Ovary (tissue), 7 donors: ENCODE measurements at regions not wholly inside any gene's neighbourhood (a gene's known extent, or its start where the extent isn't known, plus 50 kb on each side); places are given as distances from the start of the nearest gene placed in this dataset.

ENCODE experiments used
- DNase-seq, 5 donors: peaks; one replicate each; pipeline ENCODE4 v3.0.0-alpha.2; 2019 to 2020
- H3K27ac ChIP-seq, 2 donors: fragments of 200-600 bp; one replicate each; pipeline versions ENCODE4 v1.5.1 to v1.8.0; 2019 to 2022
- H3K27me3 ChIP-seq: fragments of 200-600 bp; one replicate; pipeline ENCODE4 v1.8.0; 2022
- H3K36me3 ChIP-seq: fragments of 200-600 bp; sonication (generic); one replicate; pipeline ENCODE4 v1.5.1; 2019
- H3K4me1 ChIP-seq: one replicate; pipeline ENCODE4 v1.8.1; 2013; ENCODE audit warnings: mild to moderate bottlenecking, moderate library complexity; ENCODE audit not compliant: insufficient read depth
- H3K4me3 ChIP-seq: fragments of 200-600 bp; sonication (generic); one replicate; pipeline ENCODE4 v1.5.1; 2017
- H3K9me3 ChIP-seq, 2 donors: fragments of 200-600 bp in 1 of 2; sonication (generic) in 1 of 2; one replicate each; pipeline versions ENCODE4 v1.5.1 to v1.8.1; 2013 to 2019; ENCODE audit warnings: mild to moderate bottlenecking in 1 of 2, moderate library complexity in 1 of 2
- EP300 ChIP-seq: sonication (generic); formaldehyde crosslinking; IDR thresholded peaks from one replicate; pipeline ENCODE4 v1.6.1; 2017; ENCODE audit warnings: antibody characterized with exemption
- POLR2A ChIP-seq: fragments of 450-650 bp; IDR thresholded peaks from one replicate; pipeline ENCODE4 v1.6.1; 2017; ENCODE audit warnings: antibody characterized with exemption, mild to moderate bottlenecking, moderate library complexity
- WGBS, 3 donors: extraction: QIAGEN DNeasy Blood & Tissue Kit in 1 of 3; methylation state at CpG; one replicate each; pipeline versions ENCODE4 v1.1.5 to v1.1.7; 2013 to 2017; 5-methylcytosine and 5-hydroxymethylcytosine counted together
- intact Hi-C, 4 donors: fragments of 100-400 bp; cut with DNase I; formaldehyde crosslinking; loops; one replicate each; pipeline versions ENCODE4 v1.11.0 to v1.15.1; 2022 to 2023
- TF ChIP-seq, protein P1 (sequence below), 3 donors: fragments of 450-650 bp in 2 of 3; fragments of 200-600 bp in 1 of 3; IDR thresholded peaks; one replicate each; pipeline versions ENCODE4 v1.5.1 to v1.8.0; 2016 to 2022; ENCODE audit warnings: antibody characterized with exemption in 3 of 3, mild to moderate bottlenecking in 1 of 3
- donor health status: DM: no; HTN: no; CAD: no; lungs with moderate emphysema.
- donor health status: DM: no; HTN: no; CAD: no.
- donor health status: Bipolar disorder and iron deficiency.
- donor health status: DM: no; HTN: no; CAD: no.
- donor health status: DM: yes; HTN: yes; CAD: no.

DNA sequence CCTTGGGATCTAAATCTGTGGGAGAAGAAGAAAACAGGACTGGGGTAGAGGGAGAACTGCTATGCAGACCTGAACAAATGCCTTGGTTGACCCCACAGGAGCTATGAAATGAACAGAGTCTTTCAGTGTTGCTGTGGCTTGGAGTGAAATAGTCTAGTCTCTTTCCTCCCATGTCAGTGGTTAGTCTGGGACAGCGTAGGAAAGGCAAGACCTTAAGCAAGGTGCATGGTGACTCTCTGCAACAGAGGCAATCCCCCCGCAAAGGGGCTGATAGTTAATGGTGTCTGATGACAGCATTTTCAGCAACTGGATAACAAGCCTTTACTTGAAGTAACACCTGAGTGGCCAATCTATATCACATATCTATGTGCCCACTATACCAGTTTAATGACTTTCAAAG lies 62.3 kb downstream of the ARL4A start:
- Histone ChIP-seq H3K27ac (no peak overlapping the region), H3K36me3 (no peaks in the 10 kb centered on the region), H3K9me3 (no peaks in the 10 kb centered on the region), H3K27me3 (no peaks in the 10 kb centered on the region), H3K4me1 (no peaks in the 10 kb centered on the region), H3K4me3 (no peak overlapping the region)
- intact Hi-C loops = no loop called here
- TF ChIP-seq EP300 (no peak), POLR2A (no peak)
- TF ChIP-seq, protein P1, sequence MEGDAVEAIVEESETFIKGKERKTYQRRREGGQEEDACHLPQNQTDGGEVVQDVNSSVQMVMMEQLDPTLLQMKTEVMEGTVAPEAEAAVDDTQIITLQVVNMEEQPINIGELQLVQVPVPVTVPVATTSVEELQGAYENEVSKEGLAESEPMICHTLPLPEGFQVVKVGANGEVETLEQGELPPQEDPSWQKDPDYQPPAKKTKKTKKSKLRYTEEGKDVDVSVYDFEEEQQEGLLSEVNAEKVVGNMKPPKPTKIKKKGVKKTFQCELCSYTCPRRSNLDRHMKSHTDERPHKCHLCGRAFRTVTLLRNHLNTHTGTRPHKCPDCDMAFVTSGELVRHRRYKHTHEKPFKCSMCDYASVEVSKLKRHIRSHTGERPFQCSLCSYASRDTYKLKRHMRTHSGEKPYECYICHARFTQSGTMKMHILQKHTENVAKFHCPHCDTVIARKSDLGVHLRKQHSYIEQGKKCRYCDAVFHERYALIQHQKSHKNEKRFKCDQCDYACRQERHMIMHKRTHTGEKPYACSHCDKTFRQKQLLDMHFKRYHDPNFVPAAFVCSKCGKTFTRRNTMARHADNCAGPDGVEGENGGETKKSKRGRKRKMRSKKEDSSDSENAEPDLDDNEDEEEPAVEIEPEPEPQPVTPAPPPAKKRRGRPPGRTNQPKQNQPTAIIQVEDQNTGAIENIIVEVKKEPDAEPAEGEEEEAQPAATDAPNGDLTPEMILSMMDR (IDR thresholded peaks at IDR 0.05) = no peak
- DNase-seq = no peak
- WGBS, 3 donors = 98 to 99% (median 98%) methylated on average over 2 of the region's 2 CpGs

DNA sequence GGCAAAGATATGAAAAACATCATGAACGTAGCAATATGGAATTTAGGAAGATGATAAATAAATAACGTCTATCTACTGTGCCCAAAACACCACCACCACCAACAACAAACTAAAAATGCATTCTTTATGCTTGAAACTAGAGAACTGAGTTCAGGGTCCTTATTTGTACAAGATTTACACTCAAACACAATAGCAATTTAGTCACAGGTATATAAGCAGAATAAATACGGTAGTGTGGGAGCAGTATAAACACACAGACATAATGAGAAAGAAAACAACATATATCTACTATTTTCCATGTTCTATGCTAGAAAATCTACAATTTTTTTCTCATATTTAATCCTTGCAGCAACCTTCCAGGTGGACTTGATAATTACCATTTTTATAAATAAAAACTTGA lies 64.3 kb downstream of the ARL4A start:
- H3K4me3 ChIP-seq = no peak overlapping the region
- no peaks in the 10 kb centered on the region for H3K27me3 ChIP-seq
- DNase-seq = no peak
- H3K27ac ChIP-seq = no peak overlapping the region
- TF ChIP-seq EP300 (no peak), POLR2A (no peak)
- TF ChIP-seq, protein P1 (IDR thresholded peaks at IDR 0.05) = no peak
- no peaks in the 10 kb centered on the region for H3K9me3 ChIP-seq
- WGBS, 3 donors = 51 to 69% (median 55%) methylated on average over 3 of the region's 3 CpGs
- intact Hi-C loops = no loop called here
- no peaks in the 10 kb centered on the region for H3K4me1 ChIP-seq
- no peaks in the 10 kb centered on the region for H3K36me3 ChIP-seq

DNA sequence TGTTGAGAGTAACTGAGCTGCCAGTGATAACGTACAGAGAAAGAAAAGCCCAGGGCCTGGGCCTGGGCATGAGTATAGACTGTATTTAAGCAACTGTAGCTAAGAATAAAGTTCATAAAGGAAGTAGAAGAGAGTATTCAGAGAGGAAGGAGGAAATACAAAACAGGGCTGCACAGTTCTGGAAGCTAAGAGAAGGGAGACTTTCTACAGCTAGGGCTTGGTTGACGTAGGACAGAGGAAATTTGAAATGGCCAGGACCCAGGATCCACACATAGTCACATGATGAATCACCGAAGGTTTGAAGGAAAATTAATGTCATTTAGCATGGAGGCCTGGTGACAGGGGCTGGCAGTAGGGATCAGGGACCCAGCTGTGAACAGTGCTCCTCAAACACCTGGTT lies 66.7 kb downstream of the ARL4A start:
- Histone ChIP-seq H3K36me3 (no peaks in the 10 kb centered on the region), H3K9me3 (no peaks in the 10 kb centered on the region), H3K4me3 (no peak overlapping the region), H3K27me3 (no peaks in the 10 kb centered on the region), H3K4me1 (no peaks in the 10 kb centered on the region), H3K27ac (no peak overlapping the region)
- DNase-seq = no peak
- TF ChIP-seq EP300 = no peak
- TF ChIP-seq, protein P1 (IDR thresholded peaks at IDR 0.05) = no peak
- TF ChIP-seq POLR2A = no peak
- intact Hi-C loops = no loop called here
- 85 to 96% (median 92%) methylated on average over 3 of the region's 3 CpGs for WGBS, 3 donors

DNA sequence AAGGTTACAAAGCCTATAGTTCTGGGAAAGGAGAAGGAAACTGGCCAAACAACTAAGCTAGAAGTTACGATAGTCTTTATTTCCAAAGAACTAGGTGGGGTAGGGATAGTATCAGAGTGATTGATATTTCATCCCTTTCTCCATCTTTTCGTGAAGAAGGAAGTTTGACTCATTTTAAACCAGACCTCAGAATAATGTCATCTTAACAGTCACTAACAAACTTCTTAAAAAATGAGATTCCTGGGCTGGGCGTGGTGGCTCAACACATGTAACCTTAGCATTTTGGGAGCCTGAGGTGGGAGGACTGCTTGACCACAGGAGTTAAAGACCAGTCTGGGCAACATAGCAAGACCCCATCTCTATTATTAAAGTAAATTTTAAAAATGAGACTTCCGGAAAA lies 69.4 kb downstream of the ARL4A start:
- WGBS, 3 donors = 88 to 89% (median 89%) methylated on average over 4 of the region's 4 CpGs
- Histone ChIP-seq H3K4me1 (no peaks in the 10 kb centered on the region), H3K27me3 (no peaks in the 10 kb centered on the region), H3K9me3 (no peaks in the 10 kb centered on the region), H3K36me3 (no peaks in the 10 kb centered on the region), H3K4me3 (no peak overlapping the region), H3K27ac (no peak overlapping the region)
- intact Hi-C loops = no loop called here
- TF ChIP-seq, protein P1 (IDR thresholded peaks at IDR 0.05) = no peak
- TF ChIP-seq POLR2A (no peak), EP300 (no peak)
- DNase-seq = no peak

DNA sequence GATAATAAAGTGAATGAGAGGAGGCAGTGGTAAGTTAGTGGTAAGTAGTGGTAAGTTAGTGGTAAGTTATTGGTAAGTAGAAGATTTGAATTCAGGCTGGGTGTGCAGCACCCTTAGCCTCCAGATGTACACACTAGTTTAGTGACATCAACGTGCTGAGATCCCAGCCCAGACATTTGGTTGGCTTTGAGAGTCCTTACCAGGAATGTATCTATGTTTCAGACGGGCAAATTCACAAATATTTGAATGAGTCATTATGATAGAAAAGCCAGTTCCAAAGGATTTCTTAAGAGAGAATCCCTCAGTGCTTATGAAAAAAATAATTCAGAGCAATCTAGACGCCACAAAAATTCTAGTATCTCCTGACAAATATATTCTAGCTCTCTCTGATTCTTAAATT lies 70.0 kb downstream of the ARL4A start:
- intact Hi-C loops = no loop called here
- TF ChIP-seq EP300 = no peak
- DNase-seq = no peak
- H3K27me3 ChIP-seq = no peaks in the 10 kb centered on the region
- H3K4me1 ChIP-seq = no peaks in the 10 kb centered on the region
- H3K4me3 ChIP-seq = no peak overlapping the region
- H3K27ac ChIP-seq = no peak overlapping the region
- H3K9me3 ChIP-seq = no peaks in the 10 kb centered on the region
- WGBS, 3 donors = 3 to 16% (median 6%) methylated on average over 3 of the region's 3 CpGs
- H3K36me3 ChIP-seq = no peaks in the 10 kb centered on the region
